Stomach smooth muscle (tissue), 2 donors: ENCODE measurements at regions not wholly inside any gene's neighbourhood (a gene's known extent, or its start where the extent isn't known, plus 50 kb on each side); places are given as distances from the start of the nearest gene placed in this dataset.
"Not testable (repeated sequence)": the region's sequence is repeated elsewhere in the genome, so short reads cannot be mapped to it uniquely, and the experiment has no call there.

Source experiments
- H3K27ac ChIP-seq: one replicate; pipeline ENCODE4 v1.7.0; 2013; ENCODE audit warnings: mild to moderate bottlenecking, low read length, inconsistent platforms
- H3K27me3 ChIP-seq, 2 donors: one replicate each; pipeline ENCODE4 v1.7.0; 2013; ENCODE audit warnings: low read length in 2 of 2; ENCODE audit not compliant: insufficient read depth in 2 of 2, control insufficient read depth in 1 of 2
- H3K36me3 ChIP-seq, 2 donors: one replicate each; pipeline ENCODE4 v1.7.0; 2013; ENCODE audit warnings: low read length in 2 of 2; ENCODE audit not compliant: control insufficient read depth in 2 of 2, insufficient read depth in 2 of 2
- H3K4me1 ChIP-seq: one replicate; pipeline ENCODE4 v1.7.0; 2013; ENCODE audit warnings: low read length; ENCODE audit not compliant: control insufficient read depth, insufficient read depth
- H3K4me3 ChIP-seq, 2 donors: one replicate each; pipeline ENCODE4 v1.7.0; 2013; ENCODE audit warnings: low read length in 2 of 2
- H3K9ac ChIP-seq, 2 donors: one replicate each; pipeline ENCODE4 v1.7.0; 2013; ENCODE audit warnings: low read length in 2 of 2, mild to moderate bottlenecking in 1 of 2
- H3K9me3 ChIP-seq, 2 donors: one replicate each; pipeline ENCODE4 v1.7.0; 2013; ENCODE audit warnings: low read length in 2 of 2; ENCODE audit not compliant: control insufficient read depth in 2 of 2
- donor health status: healthy.
- donor health status: Pancreatic carcinoma.

GRCh38 chr6:155779456-155779855 is 323.8 kb upstream of the NOX3 start:
- Histone ChIP-seq H3K4me3 (no peak overlapping the region), H3K27me3 (no peaks in the 10 kb centered on the region), H3K9ac (no peak overlapping the region), H3K4me1 (no peaks in the 10 kb centered on the region), H3K36me3 (no peaks in the 10 kb centered on the region), H3K27ac (no peak overlapping the region), H3K9me3 (no peaks in the 10 kb centered on the region)

- Histone ChIP-seq H3K4me3 (no peak overlapping the region), H3K4me1 (no peaks in the 10 kb centered on the region), H3K27me3 (no peaks in the 10 kb centered on the region), H3K27ac (no peak overlapping the region), H3K9me3 (no peaks in the 10 kb centered on the region), H3K36me3 (no peaks in the 10 kb centered on the region), H3K9ac (no peak overlapping the region)
These were observed 322.7 kb upstream of the NOX3 start for GRCh38 chr6:155778336-155778735.

- H3K27me3 ChIP-seq, result no peaks in the 10 kb centered on the region
- no peaks in the 10 kb centered on the region for H3K36me3 ChIP-seq
- no peak overlapping the region for H3K4me3 ChIP-seq
- no peak overlapping the region for H3K9ac ChIP-seq
- peaks cover 0 to 5% of the 10 kb centered on the region in 2 donors for H3K9me3 ChIP-seq
- H3K27ac ChIP-seq, result no peak overlapping the region
- no peaks in the 10 kb centered on the region for H3K4me1 ChIP-seq
These were observed 316.2 kb upstream of the NOX3 start for GRCh38 chr6:155771822-155772221.

GRCh38 chr6:155770856-155771255 is 315.2 kb upstream of the NOX3 start:
- H3K9ac ChIP-seq, result no peak overlapping the region
- H3K9me3 ChIP-seq, result peaks cover 0 to 5% of the 10 kb centered on the region in 2 donors
- H3K36me3 ChIP-seq, result no peaks in the 10 kb centered on the region

GRCh38 chr6:155770313-155770712 is 314.7 kb upstream of the NOX3 start:
- H3K4me1 ChIP-seq, result no peaks in the 10 kb centered on the region
- H3K9ac ChIP-seq, result no peak overlapping the region
- no peaks in the 10 kb centered on the region for H3K36me3 ChIP-seq
- peaks cover 0 to 5% of the 10 kb centered on the region in 2 donors for H3K9me3 ChIP-seq
- H3K27ac ChIP-seq, result no peak overlapping the region
- no peak overlapping the region for H3K4me3 ChIP-seq
- H3K27me3 ChIP-seq, result no peaks in the 10 kb centered on the region

More at GRCh38 chr6:155770856-155771255, 315.2 kb upstream of the NOX3 start:
- H3K27ac ChIP-seq, result no peak overlapping the region
- no peaks in the 10 kb centered on the region for H3K27me3 ChIP-seq
- no peak overlapping the region for H3K4me3 ChIP-seq
- H3K4me1 ChIP-seq, result no peaks in the 10 kb centered on the region

- Histone ChIP-seq H3K27ac (no peak overlapping the region), H3K9ac (no peak overlapping the region), H3K36me3 (no peaks in the 10 kb centered on the region), H3K4me1 (no peaks in the 10 kb centered on the region), H3K27me3 (no peaks in the 10 kb centered on the region), H3K9me3 (no peaks in the 10 kb centered on the region), H3K4me3 (no peak overlapping the region)
These were observed 309.9 kb upstream of the NOX3 start for GRCh38 chr6:155765275-155766194.

- Histone ChIP-seq H3K27ac (no peak overlapping the region), H3K27me3 (no peaks in the 10 kb centered on the region), H3K9ac (no peak overlapping the region), H3K4me3 (no peak overlapping the region), H3K9me3 (no peaks in the 10 kb centered on the region), H3K4me1 (no peaks in the 10 kb centered on the region), H3K36me3 (no peaks in the 10 kb centered on the region)
These were observed 307.0 kb upstream of the NOX3 start for GRCh38 chr6:155762649-155763048.

GRCh38 chr6:155755452-155755851 is 299.8 kb upstream of the NOX3 start:
- Histone ChIP-seq H3K36me3 (no peaks in the 10 kb centered on the region), H3K4me3 (no peak overlapping the region), H3K9ac (no peak overlapping the region), H3K9me3 (no peaks in the 10 kb centered on the region), H3K4me1 (no peaks in the 10 kb centered on the region), H3K27ac (no peak overlapping the region), H3K27me3 (no peaks in the 10 kb centered on the region)

GRCh38 chr6:155748778-155749177 is 293.1 kb upstream of the NOX3 start:
- H3K9ac ChIP-seq, H3K4me3 ChIP-seq, H3K4me1 ChIP-seq, H3K27ac ChIP-seq, H3K36me3 ChIP-seq, H3K9me3 ChIP-seq, H3K27me3 ChIP-seq: not testable (repeated sequence)

GRCh38 chr6:155747491-155747890 is 291.9 kb upstream of the NOX3 start:
- no peak overlapping the region for H3K27ac ChIP-seq
- no peaks in the 10 kb centered on the region for H3K4me1 ChIP-seq
- H3K4me3 ChIP-seq, result no peak overlapping the region
- H3K27me3 ChIP-seq, result no peaks in the 10 kb centered on the region
- H3K9me3 ChIP-seq, result no peaks in the 10 kb centered on the region
- H3K9ac ChIP-seq, result no peak overlapping the region
- H3K36me3 ChIP-seq, result no peaks in the 10 kb centered on the region

- H3K4me3 ChIP-seq, result no peak overlapping the region
- H3K9me3 ChIP-seq, result no peaks in the 10 kb centered on the region
These were observed 285.3 kb upstream of the NOX3 start for GRCh38 chr6:155740781-155741399.

More at GRCh38 chr6:155740781-155741399, 285.3 kb upstream of the NOX3 start:
- Histone ChIP-seq H3K4me1 (no peaks in the 10 kb centered on the region), H3K36me3 (no peaks in the 10 kb centered on the region), H3K27ac (no peak overlapping the region), H3K27me3 (no peaks in the 10 kb centered on the region), H3K9ac (no peak overlapping the region)
